CD4-positive, alpha-beta T cell treated with Interleukin-4 for 4 hours (primary cell): ENCODE measurements at regions not wholly inside any gene's neighbourhood (a gene's known extent, or its start where the extent isn't known, plus 50 kb on each side); places are given as distances from the start of the nearest gene placed in this dataset.

Source experiments
- DNase-seq: peaks from one replicate; pipeline ENCODE4 v3.0.0-alpha.2; 2020

- DNase-seq: no peak
These were observed 64.2 kb downstream of the ENGASE start for GRCh38 chr17:79138826-79139225.

DNA sequence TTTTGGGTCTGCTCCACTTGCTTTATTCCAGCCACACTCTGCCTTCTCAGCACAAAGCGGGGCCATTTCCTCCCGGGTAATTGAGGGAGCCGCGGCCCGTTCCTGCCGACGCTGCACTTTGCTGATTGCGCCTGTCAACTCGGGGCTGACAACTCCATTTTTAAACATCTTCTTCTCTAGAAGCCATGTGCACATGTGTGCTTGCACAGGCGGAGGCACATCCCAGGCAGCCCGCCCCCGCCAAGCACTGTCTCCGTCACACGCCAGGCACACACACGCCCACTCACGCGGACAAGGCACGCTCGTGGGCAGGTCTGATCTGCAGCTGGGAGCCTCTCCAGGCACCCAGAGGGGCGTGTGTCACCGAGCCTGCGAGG, 63.2 kb downstream of the ENGASE start:
- DNase-seq: no peak

DNA sequence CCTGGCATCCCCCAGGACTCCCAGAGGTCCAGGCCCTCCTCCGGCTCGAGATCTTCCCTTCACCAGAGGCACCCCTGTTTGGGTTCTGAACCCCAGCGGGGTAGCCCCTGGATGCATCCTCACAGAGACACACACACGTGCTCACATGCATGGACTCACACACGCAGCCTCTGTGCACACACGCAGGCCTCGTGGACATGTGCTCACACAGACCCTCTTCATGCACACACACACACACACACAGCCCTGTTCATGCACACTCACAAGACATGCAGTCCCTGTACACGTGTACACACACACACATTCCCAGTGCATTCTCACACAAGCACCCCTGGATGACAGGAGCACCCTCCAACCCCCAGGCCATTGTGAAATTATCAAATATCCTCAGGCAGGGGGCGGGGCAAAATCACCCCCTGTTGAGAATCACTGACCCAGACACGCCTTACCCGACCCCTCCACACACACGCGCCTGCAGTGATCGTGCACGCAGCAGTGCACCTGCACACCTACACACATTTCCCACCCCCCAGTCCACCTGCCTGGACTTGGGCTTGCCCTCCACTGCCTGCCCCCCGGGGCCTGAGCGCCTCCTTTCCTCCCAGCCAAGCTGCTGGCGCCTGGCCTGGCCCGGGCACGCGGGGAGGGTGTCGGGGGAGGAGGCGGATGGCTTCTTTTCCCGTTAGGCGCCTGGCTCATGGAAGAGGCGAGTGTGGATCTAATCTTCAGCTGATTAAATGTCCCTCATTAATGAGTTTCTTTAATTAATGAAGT, 62.6 kb downstream of the ENGASE start:
- no peak for DNase-seq

- no peak for DNase-seq
These were observed 62.0 kb downstream of the ENGASE start for GRCh38 chr17:79136596-79136995.
